GM12873 (cell line): ENCODE measurements at regions not wholly inside any gene's neighbourhood (a gene's known extent, or its start where the extent isn't known, plus 50 kb on each side); places are given as distances from the start of the nearest gene placed in this dataset.

Source experiments
- CTCF ChIP-seq: IDR thresholded peaks from 2 replicates; pipeline ENCODE4 v1.5.1; 2012; ENCODE audit warnings: low read depth, mild to moderate bottlenecking, moderate library complexity, low read length, control low read depth; ENCODE audit not compliant: insufficient read depth; ENCODE audit errors: missing control alignments

GRCh38 chr2:67462738-67463496 lies 65.8 kb downstream of the ETAA1 start:
- TF ChIP-seq CTCF: no peak

- no peak for TF ChIP-seq CTCF
Measured at GRCh38 chr2:67463810-67464209, 66.7 kb downstream of the ETAA1 start.

DNA sequence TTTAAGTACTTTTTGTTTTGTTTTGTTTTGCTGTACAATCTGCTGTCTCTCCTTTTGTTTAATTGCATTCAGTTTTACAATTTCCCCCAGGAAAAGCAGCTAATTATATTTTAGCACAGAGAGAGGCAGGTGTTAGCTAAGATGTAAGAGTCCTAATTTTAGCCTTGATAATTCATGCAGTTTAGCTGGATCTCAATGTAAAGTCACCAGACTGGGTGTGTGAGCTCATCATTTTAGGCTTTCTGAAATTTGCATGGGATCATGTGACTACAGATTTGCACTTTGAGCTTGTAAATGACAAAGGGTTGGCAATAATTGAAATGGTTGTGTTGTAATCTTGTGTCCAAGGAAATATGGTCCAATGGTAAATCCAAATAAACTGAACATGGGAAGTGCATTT lies 68.5 kb downstream of the ETAA1 start:
- TF ChIP-seq CTCF: no peak

DNA sequence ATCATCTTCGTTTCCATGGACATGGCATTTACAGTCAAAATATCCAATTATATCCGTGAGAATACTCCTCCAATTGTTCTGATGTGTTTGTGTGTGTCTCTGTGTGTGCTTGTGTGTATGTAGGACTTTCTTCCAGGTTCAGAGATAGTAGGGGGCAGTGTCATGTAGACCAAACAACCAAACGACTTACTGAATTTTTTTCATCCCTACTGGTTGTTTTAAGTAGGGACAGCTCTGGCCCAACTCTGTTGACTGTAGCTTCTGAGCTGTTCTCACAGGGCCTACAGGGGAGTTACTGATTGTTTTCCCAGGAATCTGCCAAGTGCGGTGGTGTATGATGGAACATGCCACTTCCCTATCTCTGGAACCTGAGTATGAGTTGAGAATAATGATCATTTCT lies 69.6 kb downstream of the ETAA1 start:
- no peak for TF ChIP-seq CTCF

DNA sequence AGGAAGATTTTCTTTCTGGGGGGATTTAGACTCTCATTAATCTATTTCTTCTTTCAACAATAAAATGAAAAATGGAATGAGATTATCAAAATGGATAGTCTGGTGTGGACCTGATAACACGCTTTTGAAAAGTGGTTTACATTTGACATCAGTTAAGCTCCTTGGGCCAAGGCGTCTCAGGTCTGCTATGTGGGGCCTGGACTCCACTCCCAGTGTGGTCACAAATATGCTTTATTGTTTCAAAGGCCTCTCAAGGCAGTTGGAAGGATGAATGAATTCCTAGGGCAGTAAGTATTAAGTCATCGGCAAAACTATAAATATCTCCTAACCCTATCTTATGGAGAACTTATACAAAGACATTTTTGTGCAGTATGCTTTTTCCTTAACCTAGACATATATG lies 74.5 kb downstream of the ETAA1 start:
- no peak for TF ChIP-seq CTCF

DNA sequence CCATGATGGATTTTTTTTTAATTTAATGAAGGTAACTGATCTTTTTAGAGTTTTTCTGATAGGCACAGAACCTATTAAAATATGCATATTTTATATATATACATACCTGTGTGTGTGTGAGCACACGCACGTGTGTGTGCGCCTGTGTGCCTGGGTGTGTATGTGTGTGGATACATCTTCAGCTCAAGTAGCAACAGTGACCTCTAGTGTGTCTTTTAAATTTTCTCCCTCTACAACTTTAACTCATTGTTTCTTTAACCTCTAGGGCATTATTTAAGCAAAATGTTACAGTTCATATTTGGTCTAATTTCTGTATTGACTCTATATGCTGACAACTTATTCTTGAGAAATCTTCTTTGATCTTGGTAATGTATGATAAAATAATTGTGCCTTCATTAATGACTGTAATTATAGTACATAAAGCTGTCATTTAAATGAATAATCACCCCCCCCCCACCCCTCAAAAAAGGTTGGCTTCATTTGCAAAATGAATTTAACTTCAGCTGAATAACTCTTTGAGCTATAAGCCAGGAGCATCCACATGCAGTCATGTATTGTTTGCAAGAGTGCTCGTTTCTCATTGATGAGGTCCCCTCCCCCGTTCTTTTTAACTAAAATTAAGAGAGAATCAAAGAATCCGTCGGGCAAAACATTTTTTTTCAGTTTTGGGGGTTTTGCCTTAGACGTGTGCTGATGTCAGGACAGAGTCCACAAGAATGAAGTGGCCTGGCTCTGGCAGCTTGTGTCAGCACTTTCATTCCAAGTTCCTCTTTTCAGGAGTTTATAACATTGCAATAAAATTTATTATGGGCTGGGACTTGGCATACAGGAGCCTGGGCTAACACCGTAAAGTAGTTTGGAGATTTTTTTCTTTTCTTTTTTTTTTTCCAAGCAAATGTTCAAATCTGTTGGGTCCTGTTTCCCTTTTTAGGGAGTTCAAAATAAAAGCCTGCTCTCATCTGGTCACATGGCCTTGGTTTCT lies 80.0 kb downstream of the ETAA1 start:
- peak; percentile 26 for TF ChIP-seq CTCF

- TF ChIP-seq CTCF: no peak
Measured at GRCh38 chr2:67479261-67479660, 82.1 kb downstream of the ETAA1 start.
